ENCODE measurements at regions not wholly inside any gene's neighbourhood (a gene's known extent, or its start where the extent isn't known, plus 50 kb on each side); places are given as distances from the start of the nearest gene placed in this dataset.
A peak's percentile ranks its signal among the peaks of the same experiment; 100 is the strongest.

DNA sequence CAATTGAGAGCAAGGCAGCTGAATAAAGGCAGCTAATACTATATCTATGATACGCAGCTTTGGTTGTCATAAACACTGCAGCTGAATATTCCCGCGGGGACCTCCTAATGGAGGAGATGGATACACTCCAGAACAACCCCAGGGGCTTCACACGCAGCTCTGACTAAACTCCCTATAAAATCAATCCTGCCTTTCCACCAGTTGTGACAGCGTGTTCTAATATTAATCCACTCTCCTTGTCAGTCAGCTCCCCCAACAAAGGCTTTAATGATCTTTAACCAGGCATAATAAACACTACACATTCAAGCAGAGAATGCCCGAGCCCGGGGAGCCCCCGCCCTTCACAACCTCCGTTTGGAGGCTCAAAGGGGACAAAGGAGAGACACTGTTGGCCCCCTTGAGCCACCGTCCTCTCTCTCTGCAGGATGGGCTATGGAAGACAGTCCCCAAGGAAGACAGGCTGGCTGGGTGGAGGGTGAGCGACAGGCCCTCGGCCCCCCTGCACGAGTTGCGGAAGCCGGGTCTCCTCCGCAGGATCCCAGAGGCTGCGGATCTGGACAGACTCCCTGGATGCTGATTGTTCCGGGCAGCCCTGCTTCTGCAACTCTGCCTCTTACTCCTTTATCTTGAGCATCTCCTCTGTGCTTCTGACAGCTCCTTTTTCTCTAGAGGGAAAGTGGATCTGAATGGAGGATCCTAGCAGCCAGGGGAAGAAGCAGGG is 565.2 kb downstream of the BUD13 start (continued):
- TF ChIP-seq NR0B2 (CRISPR knock-in tag; IDR thresholded peaks at IDR 0.05) (no peak), NFYB (CRISPR knock-in tag; IDR thresholded peaks at IDR 0.05) (no peak), RNF2 (conservative IDR thresholded peaks at IDR 0.05; ENCODE audit: low read depth) (no peak), ZNF761 (CRISPR knock-in tag; conservative IDR thresholded peaks at IDR 0.05) (no peak)
- TF ChIP-seq, protein P1, sequence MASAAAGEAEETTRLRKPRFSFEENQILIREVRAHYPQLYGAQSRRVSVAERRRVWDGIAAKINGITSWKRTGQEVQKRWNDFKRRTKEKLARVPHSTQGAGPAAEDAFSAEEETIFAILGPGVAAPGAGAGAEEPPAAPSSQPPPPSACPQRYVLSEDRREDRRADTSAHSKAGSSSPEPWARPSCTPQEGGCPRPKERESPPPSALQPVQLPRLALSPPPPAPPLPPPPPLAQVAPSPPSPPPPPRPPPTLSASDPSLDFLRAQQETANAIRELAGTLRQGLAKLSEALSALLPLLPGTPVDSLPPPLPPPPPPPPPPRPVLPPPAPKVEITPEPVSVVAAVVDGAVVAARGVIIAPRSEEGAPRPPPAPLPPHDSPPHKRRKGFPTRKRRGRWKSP (CRISPR knock-in tag; IDR thresholded peaks at IDR 0.05): no peak

DNA sequence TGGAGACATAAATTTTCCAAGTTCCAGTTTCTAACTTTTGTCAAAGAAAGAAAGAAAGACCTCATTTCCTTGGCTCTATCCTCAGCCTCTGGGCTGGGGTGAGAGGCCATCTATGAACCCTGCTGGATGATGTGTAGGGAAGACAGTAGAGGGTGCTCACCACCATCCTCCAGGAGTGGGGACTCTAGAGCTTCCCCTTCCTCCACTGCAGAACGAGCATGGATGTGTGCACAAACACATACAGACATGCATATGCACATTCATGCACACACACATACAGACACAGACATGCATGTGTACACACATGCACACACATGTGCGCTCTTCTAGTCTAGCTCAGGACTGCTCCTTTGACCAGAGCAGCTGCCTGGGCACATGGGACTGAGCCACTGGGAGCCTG is 565.8 kb downstream of the BUD13 start:
- ChIA-PET CTCF (ENCODE audit: low intra/inter-chr PET ratio, low total read pairs) (no interaction called here), POLR2A (no interaction called here)
- 20% methylated on average over 1 of the region's 2 CpGs for WGBS (ENCODE audit: low lambda C conversion rate)
- intact Hi-C loops (cut with micrococcal nuclease; ENCODE audit: unreplicated experiment) (no loop called here), in situ Hi-C loops (cut with HindIII; ENCODE audit: extremely low pct_ligation_motif_present, low pct_unique_long_range_greater_than_20kb) (no loop called here)
- no TSS peak for BruUV-seq (replicated peaks)
- H3K9me3 ChIP-seq (ENCODE audit: low read length): no peaks in the 10 kb centered on the region
- no peak overlapping the region for H3K9ac ChIP-seq (ENCODE audit: insufficient read depth, low read depth, low read length)
- no peaks in the 10 kb centered on the region for H3K4me1 ChIP-seq (ENCODE audit: insufficient read depth, low read length)
- DNase-seq (ENCODE audit: low spot score): no peak
- no peak for FAIRE-seq
- H3K36me3 ChIP-seq (replicated peaks in 1 of 2; ENCODE audit: control insufficient read depth in 1 of 2, insufficient read depth in 2 of 2, low read length in 2 of 2): no peaks in the 10 kb centered on the region
- no peaks in the 10 kb centered on the region for H3K79me2 ChIP-seq (ENCODE audit: insufficient read depth, low read length)
- H3K4me3 ChIP-seq (replicated peaks in 1 of 3; ENCODE audit: insufficient read depth in 1 of 3, low read depth in 2 of 3, low read length in 3 of 3): no peak overlapping the region
- no peaks in the 10 kb centered on the region for H4K20me1 ChIP-seq (ENCODE audit: insufficient read depth, low read length)
- no peak overlapping the region for H3K4me2 ChIP-seq (ENCODE audit: low read depth, low read length)
- TF ChIP-seq MNT (IDR thresholded peaks at IDR 0.05): peak; percentile 48; the same call in 1 of the 2 replicates
- no peak for TF ChIP-seq TFAP4 (IDR thresholded peaks at IDR 0.05; ENCODE audit: borderline replicate concordance, low read depth)
- H3K27ac ChIP-seq (ENCODE audit: extremely low read length, insufficient read depth, low read length): no peak overlapping the region
- no peak for ATAC-seq
- no peak overlapping the region for H2AFZ ChIP-seq (ENCODE audit: low read length)
- H3K27me3 ChIP-seq (ENCODE audit: control insufficient read depth in 1 of 2, insufficient read depth in 2 of 2, low read length in 2 of 2): no peaks in the 10 kb centered on the region

Data from HepG2 (cell line).